ENCODE measurements at regions not wholly inside any gene's neighbourhood (a gene's known extent, or its start where the extent isn't known, plus 50 kb on each side); places are given as distances from the start of the nearest gene placed in this dataset.

- WGBS, 2 donors, result 94 to 100% methylated on average over 1 of the region's 1 CpG
- no peaks in the 10 kb centered on the region for H3K36me3 ChIP-seq
- no peak overlapping the region for H3K27ac ChIP-seq
- no peak for DNase-seq
- no peak overlapping the region for H3K4me3 ChIP-seq (replicated peaks in 1 of 3)
- intact Hi-C loops (cut with DNase I), result no loop called here
- H3K4me1 ChIP-seq, result no peaks in the 10 kb centered on the region
- H3K27me3 ChIP-seq, result no peaks in the 10 kb centered on the region
- TF ChIP-seq CTCF (IDR thresholded peaks at IDR 0.05), result no peak
- TF ChIP-seq POLR2A (IDR thresholded peaks at IDR 0.05), result no peak
- no peaks in the 10 kb centered on the region for H3K9me3 ChIP-seq
Observed at GRCh38 chr1:102085896-102086295, 89.2 kb upstream of the OLFM3 start.

- intact Hi-C loops (cut with DNase I), result no loop called here
- Histone ChIP-seq H3K4me3 (replicated peaks in 1 of 3) (no peak overlapping the region), H3K9me3 (no peaks in the 10 kb centered on the region), H3K27me3 (no peaks in the 10 kb centered on the region), H3K36me3 (no peaks in the 10 kb centered on the region), H3K4me1 (no peaks in the 10 kb centered on the region), H3K27ac (no peak overlapping the region)
- 90 to 91% methylated on average over 1 of the region's 1 CpG for WGBS, 2 donors
- TF ChIP-seq POLR2A (IDR thresholded peaks at IDR 0.05), result no peak
- no peak for TF ChIP-seq CTCF (IDR thresholded peaks at IDR 0.05)
- no peak for DNase-seq
Observed at GRCh38 chr1:102084771-102085535, 88.2 kb upstream of the OLFM3 start.

- DNase-seq, result no peak
- 65 to 86% methylated on average over 3 of the region's 3 CpGs for WGBS, 2 donors
- TF ChIP-seq CTCF (IDR thresholded peaks at IDR 0.05) (no peak), POLR2A (IDR thresholded peaks at IDR 0.05) (no peak)
- Histone ChIP-seq H3K9me3 (no peaks in the 10 kb centered on the region), H3K27me3 (no peaks in the 10 kb centered on the region), H3K4me3 (replicated peaks in 1 of 3) (no peak overlapping the region), H3K27ac (no peak overlapping the region), H3K4me1 (no peaks in the 10 kb centered on the region), H3K36me3 (no peaks in the 10 kb centered on the region)
- intact Hi-C loops (cut with DNase I), result no loop called here
Observed at GRCh38 chr1:102083192-102083591, 86.5 kb upstream of the OLFM3 start.

GRCh38 chr1:102074874-102075273 lies 78.1 kb upstream of the OLFM3 start:
- intact Hi-C loops (cut with DNase I), result no loop called here
- DNase-seq, result no peak

More at GRCh38 chr1:102074874-102075273, 78.1 kb upstream of the OLFM3 start:
- Histone ChIP-seq H3K36me3 (no peaks in the 10 kb centered on the region), H3K4me3 (replicated peaks in 1 of 3) (no peak overlapping the region), H3K4me1 (no peaks in the 10 kb centered on the region), H3K9me3 (no peaks in the 10 kb centered on the region), H3K27me3 (no peaks in the 10 kb centered on the region), H3K27ac (no peak overlapping the region)
- TF ChIP-seq CTCF (IDR thresholded peaks at IDR 0.05), result no peak
- TF ChIP-seq POLR2A (IDR thresholded peaks at IDR 0.05), result no peak
